DMS153 treated with DMSO at 0.1 percent for 48 hours (cell line): ENCODE measurements at regions not wholly inside any gene's neighbourhood (a gene's known extent, or its start where the extent isn't known, plus 50 kb on each side); places are given as distances from the start of the nearest gene placed in this dataset.

Experiments used
- DNase-seq: peaks from one replicate; lab custom pipeline; 2025; ENCODE audit not compliant: unreplicated experiment; lab: John Stamatoyannopoulos, UW

- no peak for DNase-seq
Measured at GRCh38 chr1:57951390-57951789, 527.5 kb upstream of the DAB1 start.

GRCh38 chr1:57949168-57949567 is 525.3 kb upstream of the DAB1 start:
- DNase-seq = no peak

DNA sequence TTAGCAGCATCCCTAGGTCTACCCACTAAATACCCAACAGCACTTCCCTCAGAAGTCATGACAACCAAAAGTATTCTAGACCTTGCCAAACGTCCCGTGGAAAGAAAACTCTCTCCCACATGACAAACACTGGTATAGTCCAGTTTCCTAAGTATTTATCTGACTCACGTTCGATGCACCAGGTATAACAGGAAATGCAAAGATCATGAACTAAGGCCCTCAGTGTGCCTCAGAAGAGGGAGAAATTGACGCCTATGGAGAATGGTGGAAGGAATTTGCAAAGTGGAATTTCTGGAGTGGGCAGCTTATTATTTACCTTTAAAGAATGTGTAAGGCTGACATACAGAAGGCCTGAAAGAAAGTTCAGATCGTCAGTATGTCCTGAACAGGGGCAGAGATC is 523.6 kb upstream of the DAB1 start:
- DNase-seq = no peak

DNA sequence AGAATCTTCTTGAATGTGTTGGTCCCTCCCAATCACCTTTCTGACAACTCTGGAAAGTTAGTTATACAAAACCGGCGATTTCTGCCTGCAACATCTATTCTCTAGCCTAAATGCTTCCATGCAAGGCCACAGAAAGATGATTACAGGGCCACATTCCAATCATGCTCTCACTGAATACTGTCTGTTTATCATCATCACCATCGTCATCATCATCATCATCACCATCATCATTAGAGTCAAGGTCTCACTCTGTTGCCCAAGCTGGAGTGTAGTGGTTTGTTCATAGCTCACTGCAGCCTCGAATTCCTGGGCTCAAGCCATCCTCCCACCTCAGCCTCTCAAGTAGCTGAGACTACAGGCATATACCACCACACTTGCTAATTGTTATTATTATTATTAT is 521.2 kb upstream of the DAB1 start:
- no peak for DNase-seq

GRCh38 chr1:57943365-57943764 is 519.5 kb upstream of the DAB1 start:
- no peak for DNase-seq

DNA sequence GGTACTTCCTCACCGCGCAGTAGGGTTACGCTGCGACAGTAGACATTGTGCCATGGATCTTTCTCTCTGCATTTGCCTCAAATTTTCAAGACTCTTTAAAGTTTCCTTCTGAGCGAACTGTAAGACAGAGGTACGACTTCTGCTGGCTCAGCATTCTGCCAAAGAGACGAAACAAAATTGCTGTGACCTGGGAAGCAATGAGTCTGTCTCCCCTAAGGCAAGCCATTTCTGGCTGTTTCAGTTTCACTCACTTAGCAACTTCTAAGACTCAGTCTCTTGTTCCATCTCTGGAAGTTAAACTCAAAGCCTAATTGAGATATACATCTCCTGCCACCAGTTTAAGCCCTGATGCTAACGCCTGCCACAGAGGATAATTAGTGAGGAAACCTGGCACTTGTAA is 510.9 kb upstream of the DAB1 start:
- no peak for DNase-seq

GRCh38 chr1:57927003-57927402 is 503.1 kb upstream of the DAB1 start:
- no peak for DNase-seq

DNA sequence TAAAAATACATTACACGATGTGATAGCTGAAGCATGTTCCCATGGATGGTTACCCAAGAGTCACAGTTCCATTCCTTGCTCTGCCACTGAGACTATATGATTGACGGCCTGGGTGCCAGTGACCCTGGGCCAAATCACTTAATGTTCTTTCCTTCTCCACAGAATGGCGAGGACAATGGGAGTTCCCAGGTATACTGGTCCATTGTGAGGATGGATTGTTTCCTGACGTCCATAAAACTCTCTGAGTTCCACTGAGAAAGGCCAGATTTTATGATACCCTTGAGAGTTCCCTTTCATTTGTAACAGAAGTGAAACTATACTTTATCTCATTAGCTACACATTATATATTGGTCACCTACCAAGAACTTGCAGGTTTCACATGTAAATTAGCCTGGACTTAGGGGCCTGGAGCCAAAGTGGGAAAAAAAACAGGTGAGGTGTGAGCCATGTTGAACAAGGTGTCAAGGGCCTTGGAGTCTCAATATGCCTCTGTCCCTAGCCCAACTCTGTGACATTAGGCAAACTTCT is 502.2 kb upstream of the DAB1 start:
- no peak for DNase-seq

DNA sequence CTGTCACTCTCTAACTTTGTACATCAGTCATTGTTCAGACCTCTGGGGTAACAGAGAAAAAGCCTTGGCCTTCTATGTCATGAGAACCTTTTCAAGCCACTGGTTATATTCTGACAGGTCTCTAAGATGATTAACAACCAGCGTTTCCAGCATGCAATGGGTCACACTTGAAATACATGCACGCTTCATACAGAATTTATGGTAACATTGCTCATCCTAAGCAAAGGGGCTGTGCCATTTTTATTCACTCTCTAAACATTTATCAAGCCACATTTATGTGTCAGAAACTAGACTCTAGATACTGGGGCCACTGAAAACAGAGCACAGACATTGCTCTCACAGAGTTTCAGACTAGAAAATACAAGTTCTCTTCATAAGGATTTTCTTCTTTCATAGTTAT is 501.4 kb upstream of the DAB1 start:
- no peak for DNase-seq

DNA sequence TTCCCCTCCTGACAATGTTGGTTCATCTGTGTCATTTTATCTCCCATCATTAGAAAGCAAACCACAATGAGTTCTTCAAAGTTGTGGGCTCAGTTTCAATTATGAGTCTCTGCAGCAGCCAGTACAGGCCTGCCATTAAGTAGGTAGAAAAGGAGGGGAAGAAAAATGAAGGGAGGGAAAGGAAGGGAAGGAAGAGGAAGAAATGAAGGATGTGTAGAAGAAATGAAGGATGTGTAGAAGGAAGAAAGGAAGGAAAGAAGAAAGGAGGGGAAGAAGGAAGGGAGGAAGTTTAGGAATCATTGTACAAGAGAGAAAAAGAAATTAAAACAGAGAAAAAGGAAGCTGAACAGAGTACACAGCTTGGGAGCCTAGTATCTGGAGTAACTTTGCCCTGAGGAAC is 498.3 kb upstream of the DAB1 start:
- DNase-seq = no peak

DNA sequence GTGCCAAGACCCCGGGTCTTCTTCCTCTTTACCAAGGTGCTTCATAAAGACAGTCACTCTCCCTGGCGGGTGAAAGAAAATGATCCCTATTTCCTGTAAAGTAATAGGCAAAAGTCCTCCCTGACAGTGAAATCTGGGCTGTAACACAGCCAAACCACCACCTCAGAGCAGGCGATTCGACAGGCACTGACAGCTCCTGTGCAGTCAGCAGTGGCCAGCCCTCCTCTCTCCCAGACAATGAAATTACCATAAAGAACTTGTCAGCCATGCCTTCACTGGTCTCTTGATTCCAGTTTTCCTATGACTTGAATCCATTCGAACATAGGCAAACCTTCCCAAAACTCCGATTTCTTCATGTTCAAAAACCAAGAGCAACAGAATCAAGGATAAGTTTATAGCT is 492.2 kb upstream of the DAB1 start:
- DNase-seq = no peak

- DNase-seq = no peak
Measured at GRCh38 chr1:57911427-57911826, 487.6 kb upstream of the DAB1 start.

- no peak for DNase-seq
Measured at GRCh38 chr1:57910782-57911181, 486.9 kb upstream of the DAB1 start.

- DNase-seq = no peak
Measured at GRCh38 chr1:57910305-57910704, 486.4 kb upstream of the DAB1 start.

DNA sequence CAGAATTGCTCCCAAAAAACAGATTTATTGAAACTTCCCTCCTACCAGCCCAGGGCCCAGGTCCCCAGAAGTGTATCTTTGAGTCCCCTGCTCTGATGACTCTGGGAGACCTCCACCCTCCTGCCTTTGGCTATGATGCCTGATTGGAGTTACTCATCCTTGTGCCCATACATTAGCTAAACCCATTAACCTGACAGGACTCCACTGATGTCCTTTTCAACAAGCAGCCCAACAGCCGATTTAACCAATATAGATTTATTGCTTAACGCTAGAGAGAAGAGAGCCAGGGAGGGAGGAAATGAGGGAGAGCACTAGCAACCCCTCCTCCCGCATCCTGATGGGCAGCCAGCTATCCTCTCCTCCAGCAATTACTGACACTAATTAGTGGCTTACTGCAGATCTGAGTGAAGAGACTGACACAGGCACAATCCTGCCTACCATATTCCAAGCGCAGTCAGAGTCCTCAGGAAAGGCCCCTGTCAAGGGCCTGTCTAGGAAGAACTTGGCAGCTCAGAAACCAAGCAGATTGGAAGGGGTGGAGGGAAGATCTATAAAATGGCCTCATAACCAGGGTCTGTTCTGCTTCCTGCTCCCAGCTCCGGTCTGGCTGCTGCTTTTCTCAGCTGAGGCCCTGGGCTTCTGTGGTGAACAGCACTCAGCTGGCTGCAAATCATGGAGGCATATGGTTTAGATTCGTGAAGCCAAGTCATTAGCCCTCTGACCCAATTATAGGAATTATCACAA is 484.5 kb upstream of the DAB1 start:
- no peak for DNase-seq

- DNase-seq = no peak
Measured at GRCh38 chr1:57901208-57901919, 477.5 kb upstream of the DAB1 start.

GRCh38 chr1:57898531-57898930 is 474.7 kb upstream of the DAB1 start:
- DNase-seq = no peak

DNA sequence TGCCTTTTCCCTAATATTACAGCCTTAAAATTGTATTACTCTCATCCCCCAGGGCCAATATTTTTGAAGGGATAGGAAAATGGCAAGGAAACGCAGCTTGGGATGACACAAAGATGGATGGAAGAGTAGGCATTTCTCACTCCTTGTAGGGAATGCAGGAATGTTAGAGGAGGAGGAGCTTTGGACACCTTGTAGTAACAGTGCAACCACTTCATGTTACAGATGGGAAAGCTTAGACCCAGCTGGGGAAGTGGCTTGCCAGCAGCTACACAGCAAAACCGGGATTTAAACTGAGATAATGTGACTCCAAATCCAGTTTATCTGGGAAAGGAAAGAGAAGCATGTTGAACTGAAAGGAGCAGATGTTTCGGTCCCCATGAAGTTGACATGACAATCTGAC is 473.7 kb upstream of the DAB1 start:
- DNase-seq = no peak

DNA sequence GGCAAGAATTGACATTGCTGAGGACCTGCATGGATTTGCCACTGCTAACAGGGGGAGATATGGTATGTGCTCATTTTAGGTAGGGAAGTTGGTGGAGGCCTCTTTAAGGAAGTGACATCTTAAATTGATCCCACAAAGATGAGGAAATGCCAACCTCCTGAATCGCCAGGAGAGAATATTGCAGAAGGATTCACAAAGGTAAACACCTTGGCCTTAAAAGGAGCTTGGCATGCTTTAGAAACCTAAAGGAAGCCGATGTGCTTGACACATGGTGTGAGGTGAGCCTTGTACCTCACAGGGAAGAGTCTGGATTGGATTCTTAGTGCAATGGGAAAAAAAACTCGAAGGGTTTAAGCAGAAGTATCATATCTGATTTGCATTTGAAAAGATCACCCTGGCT is 470.5 kb upstream of the DAB1 start:
- no peak for DNase-seq

DNA sequence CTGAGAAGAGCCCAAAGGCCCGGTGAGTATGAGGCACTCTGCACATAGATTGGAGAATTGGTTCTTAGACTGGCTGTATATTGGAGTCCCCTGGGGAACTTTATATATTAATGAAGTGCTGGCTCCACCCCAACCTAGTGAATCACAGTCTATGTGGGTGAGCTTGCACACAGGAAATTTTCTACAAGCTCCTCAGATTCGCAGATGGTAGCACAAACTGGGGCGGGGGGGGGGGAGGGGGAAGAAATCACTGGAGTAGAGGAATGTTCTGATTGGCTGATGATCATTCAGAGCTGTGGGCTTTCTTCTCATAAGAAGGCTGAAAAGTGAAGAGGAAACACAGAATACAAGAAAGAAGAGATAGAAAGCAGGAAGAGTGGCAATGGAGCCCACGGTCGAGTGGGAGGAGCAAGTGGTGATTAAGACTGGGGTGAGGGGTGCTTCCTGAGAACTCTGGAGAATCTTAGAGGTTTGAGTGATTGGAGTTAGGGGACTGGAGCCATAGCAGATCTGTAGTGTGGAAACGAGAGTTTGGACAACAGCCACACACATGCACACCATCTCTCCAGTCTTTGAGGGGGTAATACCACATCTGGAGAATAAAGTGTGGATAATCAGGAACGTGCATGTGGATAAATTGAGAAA is 465.9 kb upstream of the DAB1 start:
- no peak for DNase-seq

GRCh38 chr1:57887964-57888491 is 464.2 kb upstream of the DAB1 start:
- no peak for DNase-seq

GRCh38 chr1:57886376-57886775 is 462.5 kb upstream of the DAB1 start:
- no peak for DNase-seq
